GM12878 (cell line): ENCODE measurements at regions not wholly inside any gene's neighbourhood (a gene's known extent, or its start where the extent isn't known, plus 50 kb on each side); places are given as distances from the start of the nearest gene placed in this dataset.
A peak's percentile ranks its signal among the peaks of the same experiment; 100 is the strongest.

Experiments used
- ATAC-seq: fragments of 200-7000 bp; cut with Tn5 transposase; 3 replicates; pipeline ENCODE4 v1.9.1; 2020; ENCODE audit warnings: mild to moderate bottlenecking, moderate library complexity
- BruUV-seq: library from RNA; stranded (reverse); fragments of 400-500 nt; replicated peaks from 2 replicates; lab custom pipeline; 2021; lab: Mats Ljungman, UMichigan
- CTCF ChIA-PET: fragments of 300-600 bp; sonication (Branson Sonifier 250); formaldehyde crosslinking; extraction: SDS; loops from one replicate; lab custom pipeline; 2021; ENCODE audit warnings: inconsistent platforms; lab: Yijun Ruan, JAX
- POLR2A ChIA-PET: fragments of 350-600 bp; formaldehyde crosslinking; extraction: SDS; loops from one replicate; lab custom pipeline; 2021; ENCODE audit warnings: inconsistent platforms; lab: Charles Lee
- RAD21 ChIA-PET: fragments of 300-600 bp; sonication (Branson Sonifier 250); formaldehyde crosslinking; loops from one replicate; lab custom pipeline; 2023; ENCODE audit warnings: antibody characterized with exemption; ENCODE audit not compliant: unreplicated experiment; lab: Charles Lee
- SMC1A ChIA-PET: fragments of 300-600 bp; sonication (Branson Sonifier 250); formaldehyde crosslinking; loops from one replicate; lab custom pipeline; 2023; ENCODE audit not compliant: unreplicated experiment, uncharacterized antibody; lab: Charles Lee
- DNase-seq: peaks from one replicate; pipeline ENCODE4 v3.0.0-alpha.2; 2011; ENCODE audit warnings: low read depth, low spot score
- FAIRE-seq: peaks from 3 replicates; lab custom pipeline; 2011; peaks lifted over from hg19 to GRCh38; lab: Jason Lieb, UNC
- H2AFZ ChIP-seq: 2 replicates; pipeline ENCODE4 v1.6.0; 2011; ENCODE audit warnings: low read depth, low read length, control low read depth; ENCODE audit not compliant: control insufficient read depth
- H3K27ac ChIP-seq: 2 replicates; pipeline ENCODE4 v1.5.1; 2011; ENCODE audit warnings: control low read depth; ENCODE audit not compliant: control insufficient read depth, insufficient read depth
- H3K27me3 ChIP-seq, 2 experiments: replicated peaks in 1 of 2; 2 replicates each; pipeline versions ENCODE4 v1.6.0 to v1.6.1; 2011; ENCODE audit warnings: low read length in 1 of 2; ENCODE audit not compliant: control insufficient read depth in 2 of 2, insufficient read depth in 2 of 2
- H3K36me3 ChIP-seq, 2 experiments: 2 replicates each; pipeline ENCODE4 v1.5.1; 2011; ENCODE audit warnings: low read length in 1 of 2; ENCODE audit not compliant: control insufficient read depth in 2 of 2, insufficient read depth in 2 of 2
- H3K4me1 ChIP-seq: 2 replicates; pipeline ENCODE4 v1.6.1; 2011; ENCODE audit warnings: mild to moderate bottlenecking, low read length, moderate library complexity, mixed read lengths; ENCODE audit not compliant: control insufficient read depth, insufficient read depth
- H3K4me2 ChIP-seq: 2 replicates; pipeline ENCODE4 v1.6.0; 2011; ENCODE audit warnings: control low read depth; ENCODE audit not compliant: control insufficient read depth, insufficient read depth
- H3K4me3 ChIP-seq: fragments of 200-600 bp; sonication (generic); 2 replicates; pipeline ENCODE4 v1.5.1; 2016
- H3K79me2 ChIP-seq: 2 replicates; pipeline ENCODE4 v1.6.0; 2011; ENCODE audit warnings: low read length; ENCODE audit not compliant: control insufficient read depth, insufficient read depth
- H3K9ac ChIP-seq: 2 replicates; pipeline ENCODE4 v1.8.0; 2011; ENCODE audit warnings: low read length, control low read depth, mixed read lengths; ENCODE audit not compliant: control insufficient read depth, insufficient read depth
- H3K9me3 ChIP-seq: replicated peaks from 3 replicates; pipeline ENCODE4 v1.5.1; 2011; ENCODE audit warnings: mild to moderate bottlenecking, low read length; ENCODE audit not compliant: control insufficient read depth, insufficient read depth
- H4K20me1 ChIP-seq: 2 replicates; pipeline ENCODE4 v1.6.0; 2011; ENCODE audit not compliant: control insufficient read depth, insufficient read depth
- FOXM1 ChIP-seq: IDR thresholded peaks from 2 replicates; pipeline ENCODE4 v1.6.1; 2012; ENCODE audit warnings: low read depth, mild to moderate bottlenecking, inconsistent platforms, low read length, moderate library complexity
- IKZF2 ChIP-seq, 2 experiments: fragments of 450-650 bp; IDR thresholded peaks; 2 replicates each; pipeline ENCODE4 v1.6.1; 2017; ENCODE audit warnings: mild to moderate bottlenecking in 2 of 2, moderate library complexity in 2 of 2
- IRF4 ChIP-seq: IDR thresholded peaks from 2 replicates; pipeline ENCODE4 v1.6.1; 2011; ENCODE audit warnings: low read depth, low read length
- NFXL1 ChIP-seq: fragments of 450-650 bp; IDR thresholded peaks from 2 replicates; pipeline ENCODE4 v1.6.1; 2017; ENCODE audit warnings: antibody characterized with exemption, mild to moderate bottlenecking, borderline replicate concordance
- PAX8 ChIP-seq: fragments of 450-650 bp; IDR thresholded peaks from 2 replicates; pipeline ENCODE4 v1.6.1; 2017; ENCODE audit warnings: mild to moderate bottlenecking, moderate library complexity
- PML ChIP-seq: IDR thresholded peaks from 2 replicates; pipeline ENCODE4 v1.6.1; 2012; ENCODE audit warnings: low read length, inconsistent platforms
- POLR2AphosphoS2 ChIP-seq: IDR thresholded peaks from 2 replicates; pipeline ENCODE4 v1.6.1; 2011; ENCODE audit warnings: low read depth, mild to moderate bottlenecking, low read length, improper control_type of control experiment, moderate library complexity
- POLR2AphosphoS5 ChIP-seq: IDR thresholded peaks from 2 replicates; pipeline ENCODE4 v1.6.1; 2011; ENCODE audit warnings: mild to moderate bottlenecking, low read length, inconsistent platforms
- RB1 ChIP-seq: fragments of 450-650 bp; formaldehyde crosslinking; IDR thresholded peaks from 2 replicates; pipeline ENCODE4 v1.6.1; 2017; ENCODE audit warnings: mild to moderate bottlenecking, borderline replicate concordance
- SIN3A ChIP-seq: IDR thresholded peaks from 2 replicates; pipeline ENCODE4 v1.6.1; 2012; ENCODE audit warnings: low read depth, low read length, improper control_type of control experiment
- SMAD5 ChIP-seq: IDR thresholded peaks from 2 replicates; pipeline ENCODE4 v1.6.1; 2016; ENCODE audit warnings: antibody characterized with exemption, low read depth
- ZBED1 ChIP-seq: IDR thresholded peaks from 2 replicates; pipeline ENCODE4 v1.6.1; 2016; ENCODE audit warnings: borderline replicate concordance
- WGBS: methylation state at CpG from one replicate; pipeline ENCODE4 v1.1.6; 2016; ENCODE audit warnings: low lambda C conversion rate; ENCODE audit not compliant: insufficient replicate concordance, insufficient coverage; ENCODE audit errors: missing lambda C conversion rate; 5-methylcytosine and 5-hydroxymethylcytosine counted together
- in situ Hi-C: fragments of 300-500 bp; cut with MboI; formaldehyde crosslinking; loops from 9 replicates; pipeline ENCODE4 v1.14.3; 2018; ENCODE audit warnings: mixed read lengths
- intact Hi-C: fragments of 100-400 bp; cut with micrococcal nuclease; formaldehyde crosslinking; loops from one replicate; pipeline ENCODE4 v1.14.2; 2022; ENCODE audit not compliant: unreplicated experiment
- TF ChIP-seq, protein P1 (sequence below): fragments of 450-650 bp; conservative IDR thresholded peaks from 2 replicates; pipeline ENCODE4 v1.6.1; 2017; ENCODE audit warnings: mild to moderate bottlenecking, moderate library complexity
- TF ChIP-seq, protein P2 (sequence below): IDR thresholded peaks from 2 replicates; pipeline ENCODE4 v1.6.1; 2012; ENCODE audit warnings: improper control_type of control experiment, low read depth, low read length; ENCODE audit not compliant: insufficient replicate concordance

DNA sequence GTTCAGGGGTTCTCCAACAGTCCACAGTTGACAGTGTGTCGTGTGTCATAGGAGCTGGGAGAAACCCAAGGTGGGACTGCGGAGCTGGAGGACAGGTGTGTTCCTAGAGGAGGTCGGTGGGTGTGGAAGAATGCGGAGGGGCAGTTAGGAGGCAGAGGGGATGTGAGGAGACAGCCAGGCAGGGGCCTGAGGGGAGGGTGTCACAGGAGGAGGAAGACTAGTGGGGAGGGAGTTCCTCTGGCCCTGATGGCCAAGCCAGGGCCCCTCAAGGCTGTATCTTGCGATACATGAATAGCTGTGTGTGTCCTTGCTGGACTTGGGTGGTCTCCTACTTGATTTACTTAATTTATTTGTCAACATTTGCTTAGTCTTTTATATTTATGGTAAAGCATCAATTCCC is 519.6 kb upstream of the HS6ST1 start:
- Histone ChIP-seq H3K4me1 (no peaks in the 10 kb centered on the region), H3K4me2 (no peak overlapping the region), H3K79me2 (no peaks in the 10 kb centered on the region), H3K36me3 (no peaks in the 10 kb centered on the region), H3K27me3 (no peaks in the 10 kb centered on the region), H2AFZ (no peak overlapping the region), H3K9ac (no peak overlapping the region), H3K4me3 (no peak overlapping the region), H3K27ac (no peak overlapping the region), H3K9me3 (no peaks in the 10 kb centered on the region), H4K20me1 (no peaks in the 10 kb centered on the region)
- no TSS peak for BruUV-seq
- FAIRE-seq = no peak
- POLR2A ChIA-PET = no interaction called here
- WGBS = 39% methylated on average over 5 of the region's 5 CpGs
- CTCF ChIA-PET = no interaction called here
- RAD21 ChIA-PET = no interaction called here
- intact Hi-C loops = no loop called here
- SMC1A ChIA-PET = no interaction called here
- no peak for DNase-seq
- TF ChIP-seq, protein P1, sequence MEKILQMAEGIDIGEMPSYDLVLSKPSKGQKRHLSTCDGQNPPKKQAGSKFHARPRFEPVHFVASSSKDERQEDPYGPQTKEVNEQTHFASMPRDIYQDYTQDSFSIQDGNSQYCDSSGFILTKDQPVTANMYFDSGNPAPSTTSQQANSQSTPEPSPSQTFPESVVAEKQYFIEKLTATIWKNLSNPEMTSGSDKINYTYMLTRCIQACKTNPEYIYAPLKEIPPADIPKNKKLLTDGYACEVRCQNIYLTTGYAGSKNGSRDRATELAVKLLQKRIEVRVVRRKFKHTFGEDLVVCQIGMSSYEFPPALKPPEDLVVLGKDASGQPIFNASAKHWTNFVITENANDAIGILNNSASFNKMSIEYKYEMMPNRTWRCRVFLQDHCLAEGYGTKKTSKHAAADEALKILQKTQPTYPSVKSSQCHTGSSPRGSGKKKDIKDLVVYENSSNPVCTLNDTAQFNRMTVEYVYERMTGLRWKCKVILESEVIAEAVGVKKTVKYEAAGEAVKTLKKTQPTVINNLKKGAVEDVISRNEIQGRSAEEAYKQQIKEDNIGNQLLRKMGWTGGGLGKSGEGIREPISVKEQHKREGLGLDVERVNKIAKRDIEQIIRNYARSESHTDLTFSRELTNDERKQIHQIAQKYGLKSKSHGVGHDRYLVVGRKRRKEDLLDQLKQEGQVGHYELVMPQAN = no peak
- TF ChIP-seq IKZF2 (IDR thresholded peaks at IDR 0.05) (no peak), FOXM1 (no peak)
- ATAC-seq = no peak
- in situ Hi-C loops = no loop called here

DNA sequence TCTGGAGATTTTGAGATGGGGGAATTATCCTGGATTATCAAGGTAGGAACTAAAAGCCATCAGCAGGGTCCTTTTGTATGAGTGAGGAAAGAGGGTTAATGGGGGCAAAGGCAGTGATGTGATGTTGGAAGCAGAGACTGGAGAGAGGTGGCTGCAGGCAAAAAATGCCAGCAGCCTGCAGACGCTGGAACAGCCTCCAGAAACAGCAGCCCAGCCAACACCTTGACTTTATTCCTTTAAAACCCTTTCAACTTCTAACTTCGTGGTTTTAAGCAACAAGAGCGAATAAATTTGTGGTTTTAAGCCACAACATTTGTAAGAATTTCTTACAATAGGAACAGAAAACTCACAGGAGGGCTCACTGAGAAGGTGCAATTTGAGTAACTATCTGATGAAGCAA is 523.1 kb upstream of the HS6ST1 start:
- intact Hi-C loops (no loop called here), in situ Hi-C loops (no loop called here)
- DNase-seq (no peak), FAIRE-seq (peak; percentile 7), ATAC-seq (no peak)
- Histone ChIP-seq H3K4me1 (no peaks in the 10 kb centered on the region), H3K9me3 (no peaks in the 10 kb centered on the region), H3K4me3 (no peak overlapping the region), H3K9ac (no peak overlapping the region), H3K79me2 (no peaks in the 10 kb centered on the region), H3K27me3 (no peaks in the 10 kb centered on the region), H3K27ac (no peak overlapping the region), H2AFZ (no peak overlapping the region), H4K20me1 (no peaks in the 10 kb centered on the region), H3K4me2 (no peak overlapping the region), H3K36me3 (no peaks in the 10 kb centered on the region)
- no TSS peak for BruUV-seq
- WGBS = 0% methylated on average over 3 of the region's 3 CpGs
- RAD21 ChIA-PET = no interaction called here
- POLR2A ChIA-PET = no interaction called here
- SMC1A ChIA-PET = no interaction called here
- CTCF ChIA-PET = no interaction called here
- TF ChIP-seq PAX8 (no peak), PML (no peak), NFXL1 (no peak), IRF4 (no peak), ZBED1 (no peak), SMAD5 (no peak), SIN3A (no peak), POLR2AphosphoS5 (no peak), RB1 (no peak), POLR2AphosphoS2 (no peak)
- TF ChIP-seq, protein P2, sequence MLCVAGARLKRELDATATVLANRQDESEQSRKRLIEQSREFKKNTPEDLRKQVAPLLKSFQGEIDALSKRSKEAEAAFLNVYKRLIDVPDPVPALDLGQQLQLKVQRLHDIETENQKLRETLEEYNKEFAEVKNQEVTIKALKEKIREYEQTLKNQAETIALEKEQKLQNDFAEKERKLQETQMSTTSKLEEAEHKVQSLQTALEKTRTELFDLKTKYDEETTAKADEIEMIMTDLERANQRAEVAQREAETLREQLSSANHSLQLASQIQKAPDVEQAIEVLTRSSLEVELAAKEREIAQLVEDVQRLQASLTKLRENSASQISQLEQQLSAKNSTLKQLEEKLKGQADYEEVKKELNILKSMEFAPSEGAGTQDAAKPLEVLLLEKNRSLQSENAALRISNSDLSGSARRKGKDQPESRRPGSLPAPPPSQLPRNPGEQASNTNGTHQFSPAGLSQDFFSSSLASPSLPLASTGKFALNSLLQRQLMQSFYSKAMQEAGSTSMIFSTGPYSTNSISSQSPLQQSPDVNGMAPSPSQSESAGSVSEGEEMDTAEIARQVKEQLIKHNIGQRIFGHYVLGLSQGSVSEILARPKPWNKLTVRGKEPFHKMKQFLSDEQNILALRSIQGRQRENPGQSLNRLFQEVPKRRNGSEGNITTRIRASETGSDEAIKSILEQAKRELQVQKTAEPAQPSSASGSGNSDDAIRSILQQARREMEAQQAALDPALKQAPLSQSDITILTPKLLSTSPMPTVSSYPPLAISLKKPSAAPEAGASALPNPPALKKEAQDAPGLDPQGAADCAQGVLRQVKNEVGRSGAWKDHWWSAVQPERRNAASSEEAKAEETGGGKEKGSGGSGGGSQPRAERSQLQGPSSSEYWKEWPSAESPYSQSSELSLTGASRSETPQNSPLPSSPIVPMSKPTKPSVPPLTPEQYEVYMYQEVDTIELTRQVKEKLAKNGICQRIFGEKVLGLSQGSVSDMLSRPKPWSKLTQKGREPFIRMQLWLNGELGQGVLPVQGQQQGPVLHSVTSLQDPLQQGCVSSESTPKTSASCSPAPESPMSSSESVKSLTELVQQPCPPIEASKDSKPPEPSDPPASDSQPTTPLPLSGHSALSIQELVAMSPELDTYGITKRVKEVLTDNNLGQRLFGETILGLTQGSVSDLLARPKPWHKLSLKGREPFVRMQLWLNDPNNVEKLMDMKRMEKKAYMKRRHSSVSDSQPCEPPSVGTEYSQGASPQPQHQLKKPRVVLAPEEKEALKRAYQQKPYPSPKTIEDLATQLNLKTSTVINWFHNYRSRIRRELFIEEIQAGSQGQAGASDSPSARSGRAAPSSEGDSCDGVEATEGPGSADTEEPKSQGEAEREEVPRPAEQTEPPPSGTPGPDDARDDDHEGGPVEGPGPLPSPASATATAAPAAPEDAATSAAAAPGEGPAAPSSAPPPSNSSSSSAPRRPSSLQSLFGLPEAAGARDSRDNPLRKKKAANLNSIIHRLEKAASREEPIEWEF = no peak
